Body of pancreas (tissue), 4 donors: ENCODE measurements at regions not wholly inside any gene's neighbourhood (a gene's known extent, or its start where the extent isn't known, plus 50 kb on each side); places are given as distances from the start of the nearest gene placed in this dataset.

ENCODE experiments used
- POLR2A ChIP-seq, 3 donors: fragments of 450-650 bp; IDR thresholded peaks; one replicate each; pipeline ENCODE4 v1.6.1; 2016; ENCODE audit warnings: antibody characterized with exemption in 3 of 3, mild to moderate bottlenecking in 2 of 3
- TF ChIP-seq, protein P1 (sequence below), 7 experiments: fragments of 450-650 bp in 4 of 7; fragments of 200-600 bp in 3 of 7; sonication (generic) in 3 of 7; IDR thresholded peaks; one replicate each; pipeline ENCODE4 v1.5.1; 2016 to 2019; ENCODE audit warnings: antibody characterized with exemption in 7 of 7

DNA sequence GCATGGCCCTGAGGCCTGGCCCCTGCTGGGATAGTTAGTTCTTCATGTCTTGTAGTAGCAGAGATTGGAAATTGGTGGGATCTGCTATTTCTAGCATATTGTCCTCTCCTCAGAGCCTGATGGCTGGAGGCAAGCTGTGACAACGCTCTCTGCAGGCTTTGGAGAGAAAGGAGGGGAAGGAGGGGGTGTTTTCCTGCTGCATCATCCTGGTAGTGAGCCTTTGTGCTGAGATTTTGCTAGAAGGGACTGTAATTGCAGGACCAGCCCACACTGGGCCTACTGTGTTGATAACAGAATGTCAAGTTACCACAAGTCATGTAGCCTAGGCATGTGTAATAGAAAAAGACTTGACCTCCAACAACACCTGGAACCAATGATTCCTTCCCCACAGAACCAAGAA lies 351.0 kb downstream of the SIPA1L2 start:
- TF ChIP-seq, protein P1, sequence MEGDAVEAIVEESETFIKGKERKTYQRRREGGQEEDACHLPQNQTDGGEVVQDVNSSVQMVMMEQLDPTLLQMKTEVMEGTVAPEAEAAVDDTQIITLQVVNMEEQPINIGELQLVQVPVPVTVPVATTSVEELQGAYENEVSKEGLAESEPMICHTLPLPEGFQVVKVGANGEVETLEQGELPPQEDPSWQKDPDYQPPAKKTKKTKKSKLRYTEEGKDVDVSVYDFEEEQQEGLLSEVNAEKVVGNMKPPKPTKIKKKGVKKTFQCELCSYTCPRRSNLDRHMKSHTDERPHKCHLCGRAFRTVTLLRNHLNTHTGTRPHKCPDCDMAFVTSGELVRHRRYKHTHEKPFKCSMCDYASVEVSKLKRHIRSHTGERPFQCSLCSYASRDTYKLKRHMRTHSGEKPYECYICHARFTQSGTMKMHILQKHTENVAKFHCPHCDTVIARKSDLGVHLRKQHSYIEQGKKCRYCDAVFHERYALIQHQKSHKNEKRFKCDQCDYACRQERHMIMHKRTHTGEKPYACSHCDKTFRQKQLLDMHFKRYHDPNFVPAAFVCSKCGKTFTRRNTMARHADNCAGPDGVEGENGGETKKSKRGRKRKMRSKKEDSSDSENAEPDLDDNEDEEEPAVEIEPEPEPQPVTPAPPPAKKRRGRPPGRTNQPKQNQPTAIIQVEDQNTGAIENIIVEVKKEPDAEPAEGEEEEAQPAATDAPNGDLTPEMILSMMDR (IDR thresholded peaks at IDR 0.05) = no peak
- no peak for TF ChIP-seq POLR2A (IDR thresholded peaks at IDR 0.05)
